Activated CD4-positive, alpha-beta T cell treated with anti-CD3 and anti-CD28 coated beads, Interleukin-2, amount 50 U/mL, for 1 hour (primary cell): ENCODE measurements at regions not wholly inside any gene's neighbourhood (a gene's known extent, or its start where the extent isn't known, plus 50 kb on each side); places are given as distances from the start of the nearest gene placed in this dataset.

Source experiments
- DNase-seq: peaks from one replicate; pipeline ENCODE4 v3.0.0-alpha.2; 2020

DNA sequence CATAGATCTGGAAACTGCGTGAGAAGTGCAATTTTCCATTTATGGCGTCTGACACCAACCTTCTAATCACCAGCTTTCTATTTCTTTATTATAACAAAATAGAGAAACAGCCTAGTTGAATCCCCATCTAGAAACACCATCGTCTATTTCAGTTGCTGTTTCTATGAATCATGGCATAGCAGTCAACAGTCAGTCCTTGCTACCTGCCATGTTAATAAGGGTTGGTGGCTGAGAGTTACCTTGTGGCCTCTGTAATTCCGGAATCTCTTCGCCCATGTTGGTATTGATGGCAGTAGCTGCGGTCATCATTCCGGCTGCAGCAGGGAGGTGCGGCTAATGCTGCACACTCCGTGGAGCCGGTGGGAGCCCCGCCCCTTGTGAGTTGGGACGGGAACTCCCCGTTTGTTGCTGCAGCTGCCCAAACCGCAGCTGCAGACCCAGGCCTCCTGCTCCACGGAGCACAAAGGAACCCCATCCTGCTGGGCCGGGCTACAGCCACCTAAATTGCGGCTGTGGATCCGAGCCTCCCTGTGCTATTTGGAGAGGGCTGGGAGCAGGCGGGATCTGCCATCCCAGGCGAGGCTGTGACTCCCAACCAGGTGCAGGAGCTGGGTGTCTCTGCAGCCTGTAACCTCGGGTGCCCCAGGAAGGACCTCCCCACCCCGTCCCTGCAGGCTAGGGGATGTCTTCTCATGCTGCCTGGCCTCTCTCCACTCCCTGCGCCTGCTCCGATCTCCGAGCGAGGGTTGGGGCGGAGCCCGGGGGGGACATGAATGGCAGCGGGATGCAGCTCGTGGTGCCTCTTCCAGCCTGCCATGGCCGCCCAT is 115.4 kb upstream of the STK26 start:
- DNase-seq = no peak

DNA sequence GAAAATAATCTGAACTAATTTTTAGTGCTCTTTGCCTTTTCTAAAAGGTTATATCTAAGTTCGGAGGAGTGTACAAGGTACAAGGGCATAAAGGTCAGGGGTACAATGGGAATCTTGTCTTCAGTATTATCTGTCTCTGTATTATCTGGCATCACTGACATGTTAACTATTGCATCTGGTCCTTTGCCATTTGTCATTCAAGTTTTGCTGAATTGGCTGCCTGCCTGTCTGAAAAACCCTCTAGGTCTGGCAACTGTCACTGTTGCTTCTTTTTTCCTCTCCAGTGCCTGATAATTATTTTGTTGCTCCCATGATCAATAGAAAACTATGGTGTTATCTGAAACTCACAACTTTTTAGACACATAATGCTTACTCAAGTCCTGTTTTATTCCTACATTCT is 112.5 kb upstream of the STK26 start:
- DNase-seq = no peak

DNA sequence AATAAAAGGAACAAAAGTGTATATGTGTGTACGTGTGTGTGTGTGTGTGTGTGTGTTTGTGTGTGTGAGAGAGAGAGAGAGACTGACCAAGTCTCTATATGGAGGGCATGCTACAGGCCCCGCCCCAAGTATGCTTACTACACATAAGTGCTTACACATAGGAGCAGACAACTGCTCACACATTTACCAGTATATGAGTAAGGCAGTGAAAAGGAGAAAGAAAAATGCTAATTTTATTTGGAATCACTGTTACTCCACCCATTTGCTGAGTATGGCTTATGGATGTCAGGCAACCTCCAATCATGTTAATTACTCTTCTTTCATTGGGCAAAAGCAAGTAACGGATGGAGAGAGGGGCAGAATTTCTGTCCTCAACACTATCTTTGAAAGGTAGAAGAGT is 107.6 kb upstream of the STK26 start:
- no peak for DNase-seq

DNA sequence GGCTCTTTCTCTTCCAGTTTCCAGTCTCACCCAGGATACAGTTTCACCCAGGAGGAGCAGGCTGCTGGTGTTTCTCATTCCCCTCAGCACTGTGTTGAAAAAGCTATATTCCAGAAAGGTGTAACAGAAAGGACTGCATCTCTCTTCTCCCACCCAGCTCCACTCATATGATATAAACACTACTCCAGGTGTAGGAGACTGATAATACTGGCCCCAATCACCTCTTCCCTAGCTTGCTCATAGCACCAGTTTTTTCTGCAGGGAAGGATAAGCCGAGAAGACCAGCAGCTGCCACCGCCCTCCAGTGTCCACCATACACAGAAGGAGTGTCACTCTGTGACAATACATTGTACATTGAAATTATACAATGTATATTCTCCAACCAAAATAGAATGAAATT is 105.5 kb upstream of the STK26 start:
- no peak for DNase-seq

DNA sequence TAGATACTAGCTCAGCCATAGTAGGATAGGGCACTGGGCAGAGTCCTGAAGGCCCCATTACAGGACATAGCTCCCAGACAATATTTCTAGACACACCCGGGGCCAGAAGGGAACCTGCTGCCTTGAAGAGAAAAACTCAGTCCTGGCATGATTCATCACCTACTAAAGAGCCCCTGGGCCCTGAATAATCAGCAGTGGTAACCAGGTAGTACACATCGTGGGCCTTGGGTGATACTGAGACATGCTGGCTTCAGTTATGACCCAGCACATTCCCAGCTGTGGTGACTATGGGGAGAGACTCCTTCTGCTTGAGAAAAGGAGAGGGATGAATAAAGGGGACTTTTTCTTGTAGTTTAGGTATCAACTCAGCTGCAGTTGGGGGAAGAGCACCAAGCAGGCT is 104.3 kb upstream of the STK26 start:
- DNase-seq = no peak

DNA sequence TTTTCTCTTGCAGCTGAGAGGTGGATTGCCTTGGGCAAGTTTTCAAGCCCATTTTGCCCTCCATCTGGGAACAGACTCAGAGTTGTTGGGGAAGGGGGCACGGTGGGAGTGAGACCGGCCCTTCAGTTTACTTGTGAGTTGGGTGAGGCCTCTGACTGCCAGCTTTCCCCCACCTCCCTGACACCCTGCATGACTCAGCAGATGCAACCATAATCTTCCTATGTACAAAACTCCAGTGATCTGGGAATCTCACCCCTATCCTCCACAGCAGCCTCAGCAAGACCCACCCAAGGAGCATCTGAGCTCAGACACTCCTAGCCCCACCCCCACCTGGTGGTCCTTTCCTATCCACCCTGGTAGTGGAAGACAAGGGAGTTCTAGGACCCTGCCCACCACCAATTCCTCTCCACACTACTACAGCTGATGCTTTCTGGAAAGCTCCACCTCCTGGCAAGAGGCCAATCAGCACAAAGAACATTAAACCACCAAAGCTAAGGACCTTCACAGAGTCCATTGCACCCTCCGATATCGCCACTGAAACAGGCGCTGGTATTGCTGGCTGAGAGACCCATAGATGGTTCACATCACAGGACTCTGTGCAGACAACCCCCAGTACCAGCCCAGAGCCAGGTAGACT is 99.4 kb upstream of the STK26 start:
- no peak for DNase-seq

DNA sequence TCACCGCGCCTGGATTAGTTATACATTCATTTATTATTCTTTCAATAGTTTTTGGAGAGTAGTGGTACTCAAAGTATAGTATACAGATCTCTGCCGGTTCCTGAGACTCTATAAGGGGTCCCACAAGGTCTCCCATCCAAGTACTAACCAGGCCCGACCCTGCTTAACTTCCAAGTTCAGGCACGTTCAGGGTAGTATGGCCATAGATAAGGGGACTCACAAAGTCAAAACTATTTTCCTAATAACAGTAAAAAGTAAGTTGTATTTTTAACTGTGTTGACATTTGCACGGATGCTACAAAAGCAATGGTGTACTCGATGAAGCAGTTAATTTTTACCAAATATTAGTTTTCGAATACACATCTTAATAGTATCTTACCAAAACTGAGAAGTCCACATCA is 84.4 kb upstream of the STK26 start:
- no peak for DNase-seq

DNA sequence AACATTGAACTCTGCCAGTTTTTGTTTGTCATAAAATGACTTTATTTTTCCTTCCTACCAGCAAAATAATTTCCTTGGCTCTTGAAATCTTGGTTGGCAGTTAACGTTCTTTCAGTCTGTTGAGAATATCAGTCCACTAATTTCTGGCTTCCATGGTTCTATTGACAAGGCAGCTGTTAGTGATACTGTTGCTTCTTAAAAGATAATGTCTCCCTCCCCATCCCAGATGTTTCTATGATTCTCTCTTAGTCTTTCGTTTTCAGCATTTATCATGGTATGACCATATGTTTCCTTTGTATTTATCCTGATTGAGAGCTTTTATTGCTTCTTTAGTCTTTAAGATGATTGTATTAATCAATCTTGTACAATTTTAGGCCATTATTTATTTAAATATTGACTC is 81.1 kb upstream of the STK26 start:
- no peak for DNase-seq

DNA sequence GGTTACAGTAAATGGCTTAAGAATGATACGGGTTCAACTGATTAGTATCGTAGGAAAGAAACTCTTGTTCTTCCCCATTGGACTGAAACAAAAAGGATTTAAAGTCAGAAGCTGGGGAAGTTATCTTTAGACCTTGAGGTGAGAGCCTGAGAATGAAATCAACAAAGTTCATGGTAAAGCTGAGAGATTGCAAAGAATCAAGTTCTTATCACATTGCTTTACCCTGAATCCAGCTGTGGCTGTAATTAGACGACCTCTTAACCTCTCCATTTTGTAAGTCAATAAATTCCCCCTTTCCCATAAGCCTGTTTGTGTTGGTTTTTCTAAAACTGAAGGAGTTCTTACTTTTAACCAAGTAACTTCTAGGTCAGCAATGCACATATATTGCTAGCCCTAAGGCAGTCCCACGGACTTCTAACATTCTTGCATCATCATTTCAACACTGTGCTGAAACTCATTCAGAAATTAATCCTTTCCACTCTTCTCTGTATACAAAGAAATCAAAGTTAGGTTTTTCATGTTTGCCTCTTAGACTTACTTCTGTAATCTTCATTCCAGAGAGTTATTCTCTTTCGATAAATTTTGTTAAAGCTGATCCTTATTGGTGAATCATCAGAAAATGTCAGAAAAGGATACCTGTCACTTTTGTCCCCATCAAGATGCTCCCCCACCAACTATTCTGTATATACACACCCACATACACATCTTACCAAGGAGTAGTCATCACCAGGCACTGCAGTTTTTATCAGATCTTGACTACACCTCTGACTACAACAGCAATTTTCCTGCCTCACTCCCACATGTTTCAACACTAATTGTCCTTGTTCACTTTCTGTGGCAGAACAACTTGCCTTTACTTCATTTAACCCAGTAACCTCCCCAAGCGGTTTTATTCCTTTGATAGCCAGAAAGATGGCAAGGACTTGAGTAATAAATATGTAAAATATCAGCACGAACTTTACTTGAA is 77.9 kb upstream of the STK26 start:
- DNase-seq = no peak

DNA sequence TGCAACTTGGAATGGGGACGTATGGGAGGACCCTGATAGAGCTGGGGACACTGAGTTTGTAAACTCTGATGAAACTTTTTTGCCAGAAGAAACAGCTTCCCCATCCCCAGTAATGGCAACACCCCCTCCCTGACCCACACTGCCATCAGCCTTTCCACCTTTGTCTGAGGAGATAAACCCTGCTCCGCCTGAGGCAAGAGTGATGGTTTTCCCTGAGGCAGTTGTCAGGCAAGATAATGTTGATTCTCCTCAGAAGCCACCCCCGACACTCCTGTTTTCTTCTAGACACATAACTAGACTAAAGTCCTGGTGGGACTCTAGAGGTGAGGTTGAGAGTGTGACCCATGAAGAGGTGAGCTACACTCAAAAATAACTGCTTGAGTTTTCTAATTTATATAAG is 71.9 kb upstream of the STK26 start:
- DNase-seq = no peak

DNA sequence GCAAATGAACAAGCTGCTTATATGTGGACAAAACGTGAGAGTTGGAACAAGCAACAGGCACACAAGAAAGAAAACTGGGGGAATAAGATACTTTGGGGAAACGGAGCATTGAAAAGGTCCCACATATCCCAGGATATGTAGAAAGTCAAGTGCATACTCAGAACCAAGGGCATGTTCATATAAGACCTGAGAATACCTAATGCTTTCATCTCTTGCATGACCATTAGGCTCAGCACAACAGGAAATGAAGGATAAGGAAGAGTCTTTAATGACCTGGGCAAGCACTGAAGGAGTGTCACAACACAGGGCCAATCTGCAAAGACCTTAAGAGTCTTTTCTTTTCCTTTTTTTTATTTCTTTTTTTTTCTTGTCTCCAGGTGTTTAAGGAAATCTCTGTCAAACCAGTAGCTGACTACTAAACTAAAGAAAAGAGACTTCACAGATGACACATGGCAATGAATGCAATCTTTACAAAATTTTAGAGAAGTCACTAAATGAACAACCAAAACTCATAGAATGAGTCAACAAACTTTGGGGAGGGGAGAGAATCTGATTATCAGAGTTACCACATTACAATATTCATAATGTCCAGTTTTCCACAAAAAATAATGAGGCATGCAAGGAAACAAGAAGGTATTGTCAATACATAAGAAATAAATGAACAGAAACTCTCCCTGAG is 67.9 kb upstream of the STK26 start:
- DNase-seq = no peak

DNA sequence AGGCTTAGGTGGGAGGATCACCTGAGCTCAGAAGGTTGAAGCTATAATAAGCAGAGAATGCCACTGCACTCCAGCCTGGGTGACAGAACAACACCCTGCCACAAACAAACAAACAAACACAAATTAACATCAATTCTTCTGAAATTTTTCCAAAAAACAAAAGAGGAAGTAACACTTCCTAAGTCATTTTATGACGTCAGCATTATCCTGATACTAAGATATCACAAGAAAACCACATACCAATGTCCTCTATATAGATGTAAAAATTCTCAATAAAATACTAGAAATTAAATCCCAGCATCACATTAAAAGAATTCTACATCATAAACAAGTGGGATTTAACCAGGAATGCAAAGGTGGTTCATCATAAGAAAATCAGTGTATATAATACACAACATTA is 64.4 kb upstream of the STK26 start:
- no peak for DNase-seq

DNA sequence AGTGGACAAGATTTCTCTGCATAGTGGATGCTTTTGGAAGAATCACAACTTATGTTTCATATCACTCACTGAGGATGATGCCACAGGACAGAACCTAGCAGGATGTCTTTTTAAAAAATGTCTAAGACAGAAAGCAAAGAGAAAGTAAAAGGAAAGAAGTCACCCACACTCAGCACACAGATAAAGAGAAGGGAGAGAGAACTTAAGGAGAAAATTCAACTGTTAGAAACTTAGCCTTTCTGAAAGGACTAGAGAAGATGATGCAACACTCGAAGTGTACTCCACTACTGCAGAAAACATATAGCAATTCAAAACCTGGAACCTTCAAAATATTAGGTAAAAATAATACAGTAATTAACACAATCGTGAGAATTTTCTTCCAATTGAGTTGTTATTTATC is 52.8 kb upstream of the STK26 start:
- no peak for DNase-seq
